ENCODE measurements at regions not wholly inside any gene's neighbourhood (a gene's known extent, or its start where the extent isn't known, plus 50 kb on each side); places are given as distances from the start of the nearest gene placed in this dataset.
"Not testable (repeated sequence)": the region's sequence is repeated elsewhere in the genome, so short reads cannot be mapped to it uniquely, and the experiment has no call there.

GRCh38 chr5:34561581-34561980 lies 94.5 kb upstream of the RAI14 start:
- H3K27ac ChIP-seq (ENCODE audit: extremely low read depth, low read depth, low read length); ATAC-seq; H3K9me1 ChIP-seq (ENCODE audit: control insufficient read depth, insufficient read depth, low read length); DNase-seq (ENCODE audit: extremely low read depth in 1 of 4, low spot score in 3 of 4); H4K20me1 ChIP-seq (replicated peaks; ENCODE audit: control insufficient read depth, insufficient read depth, low read length); H3K36me3 ChIP-seq (ENCODE audit: control insufficient read depth, insufficient read depth, low read length); H3K9me3 ChIP-seq (replicated peaks; ENCODE audit: control insufficient read depth, insufficient read depth, low read depth, low read length); POLR2A ChIA-PET; H3K9ac ChIP-seq (ENCODE audit: insufficient read depth in 1 of 2, low read depth in 2 of 2, low read length in 2 of 2); FAIRE-seq; BruUV-seq (replicated peaks); H3K79me2 ChIP-seq (ENCODE audit: control insufficient read depth, insufficient read depth, low read length); CTCF ChIA-PET (ENCODE audit: low intra/inter-chr PET ratio); H3K4me2 ChIP-seq (ENCODE audit: insufficient read depth, low read length); H2AFZ ChIP-seq (ENCODE audit: low read depth, low read length); in situ Hi-C loops (cut with MboI); H3K4me3 ChIP-seq; intact Hi-C loops (cut with micrococcal nuclease): not testable (repeated sequence)
- WGBS (ENCODE audit: insufficient coverage, low coverage, missing lambda C conversion rate): 9% methylated on average over 2 of the region's 2 CpGs
- H3K27me3 ChIP-seq (ENCODE audit: control insufficient read depth in 2 of 2, insufficient read depth in 2 of 2, low read length in 2 of 2): peaks cover 16 to 33% of the 10 kb centered on the region in 2 experiments
- H3K4me1 ChIP-seq (replicated peaks in 1 of 2; ENCODE audit: control insufficient read depth in 2 of 2, insufficient read depth in 2 of 2, low read length in 2 of 2): peaks cover 0 to 15% of the 10 kb centered on the region in 2 experiments; a peak in 2 of 5 replicates

- intact Hi-C loops (cut with micrococcal nuclease): no loop called here
- Histone ChIP-seq H3K27ac (ENCODE audit: extremely low read depth, low read depth, low read length) (no peak overlapping the region), H3K79me2 (ENCODE audit: control insufficient read depth, insufficient read depth, low read length) (no peaks in the 10 kb centered on the region), H2AFZ (ENCODE audit: low read depth, low read length) (peak overlapping the region; percentile 28; the same call in 1 of the 2 replicates), H3K27me3 (ENCODE audit: control insufficient read depth in 2 of 2, insufficient read depth in 2 of 2, low read length in 2 of 2) (peaks cover 19 to 32% of the 10 kb centered on the region in 2 experiments), H3K4me2 (ENCODE audit: insufficient read depth, low read length) (no peak overlapping the region), H3K9ac (ENCODE audit: insufficient read depth in 1 of 2, low read depth in 2 of 2, low read length in 2 of 2) (no peak overlapping the region), H3K9me3 (replicated peaks; ENCODE audit: control insufficient read depth, insufficient read depth, low read depth, low read length) (no peaks in the 10 kb centered on the region), H3K4me3 (no peak overlapping the region), H4K20me1 (replicated peaks; ENCODE audit: control insufficient read depth, insufficient read depth, low read length) (no peaks in the 10 kb centered on the region), H3K36me3 (ENCODE audit: control insufficient read depth, insufficient read depth, low read length) (no peaks in the 10 kb centered on the region), H3K9me1 (ENCODE audit: control insufficient read depth, insufficient read depth, low read length) (no peaks in the 10 kb centered on the region), H3K4me1 (replicated peaks in 1 of 2; ENCODE audit: control insufficient read depth in 2 of 2, insufficient read depth in 2 of 2, low read length in 2 of 2) (peaks cover 0 to 15% of the 10 kb centered on the region in 2 experiments; a peak in 3 of 5 replicates)
- ChIA-PET POLR2A (interaction anchor here (0.5 to 1.3 kb wide), 3 partner anchors 9 to 51 kb away, joined by 3 to 6 read pairs (median 4); no protein-coding TSS in a partner anchor), CTCF (ENCODE audit: low intra/inter-chr PET ratio) (no interaction called here)
- no peak for FAIRE-seq
- ATAC-seq: peak; percentile 38
- 27% methylated on average over 4 of the region's 4 CpGs for WGBS (ENCODE audit: insufficient coverage, low coverage, missing lambda C conversion rate)
- in situ Hi-C loops (cut with MboI): no loop called here
- no TSS peak for BruUV-seq (replicated peaks)
- TF ChIP-seq L3MBTL2 (IDR thresholded peaks at IDR 0.05): 0 out of 2 replicates have a peak, but pooled peaks have one; percentile 21
- no peak for TF ChIP-seq RHOXF2B (CRISPR knock-in tag; conservative IDR thresholded peaks at IDR 0.05)
- TF ChIP-seq THRAP3 (IDR thresholded peaks at IDR 0.05; ENCODE audit: borderline replicate concordance): no peak
- no peak for TF ChIP-seq GTF2F1 (IDR thresholded peaks at IDR 0.05; ENCODE audit: low read depth, low read length)
- no peak for DNase-seq (ENCODE audit: extremely low read depth in 1 of 4, low spot score in 3 of 4)
These were observed 93.3 kb upstream of the RAI14 start for GRCh38 chr5:34562791-34563190.

All from K562 (cell line).